Tibial nerve (tissue), 4 donors: ENCODE measurements at regions not wholly inside any gene's neighbourhood (a gene's known extent, or its start where the extent isn't known, plus 50 kb on each side); places are given as distances from the start of the nearest gene placed in this dataset.

ENCODE experiments used
- DNase-seq, 2 donors: peaks; one replicate each; pipeline ENCODE4 v3.0.0-alpha.2; 2019; ENCODE audit warnings: low spot score in 2 of 2
- H3K27ac ChIP-seq, 4 donors: fragments of 200-600 bp; sonication (generic) in 3 of 4; one replicate each; pipeline ENCODE4 v1.5.1; 2017 to 2019; ENCODE audit warnings: mild to moderate bottlenecking in 1 of 4
- H3K27me3 ChIP-seq, 2 donors: fragments of 200-600 bp; sonication (generic) in 1 of 2; one replicate each; pipeline versions ENCODE4 v1.5.1 to v1.6.0; 2017 to 2019
- H3K36me3 ChIP-seq, 3 donors: fragments of 200-600 bp; sonication (generic); one replicate each; pipeline ENCODE4 v1.5.1; 2018 to 2019
- H3K4me1 ChIP-seq, 4 donors: fragments of 200-600 bp; sonication (generic) in 3 of 4; one replicate each; pipeline ENCODE4 v1.5.1; 2017 to 2019
- H3K4me3 ChIP-seq, 4 donors: fragments of 200-600 bp; sonication (generic) in 3 of 4; one replicate each; pipeline ENCODE4 v1.5.1; 2017 to 2019; ENCODE audit warnings: mild to moderate bottlenecking in 1 of 4, moderate library complexity in 1 of 4
- H3K9me3 ChIP-seq, 4 donors: fragments of 200-600 bp; sonication (generic) in 3 of 4; one replicate each; pipeline ENCODE4 v1.5.1; 2017 to 2019
- CTCF ChIP-seq, 5 experiments: fragments of 200-600 bp in 3 of 5; fragments of 450-650 bp in 2 of 5; sonication (generic) in 3 of 5; IDR thresholded peaks; one replicate each; pipeline ENCODE4 v1.5.1; 2016 to 2019; ENCODE audit warnings: antibody characterized with exemption in 5 of 5, mild to moderate bottlenecking in 3 of 5, moderate library complexity in 2 of 5
- EP300 ChIP-seq, 2 donors: sonication (generic); formaldehyde crosslinking; IDR thresholded peaks; one replicate each; pipeline ENCODE4 v1.6.1; 2017; ENCODE audit warnings: antibody characterized with exemption in 2 of 2, mild to moderate bottlenecking in 1 of 2
- POLR2A ChIP-seq, 2 donors: fragments of 450-650 bp; IDR thresholded peaks; one replicate each; pipeline ENCODE4 v1.6.1; 2017; ENCODE audit warnings: antibody characterized with exemption in 2 of 2, mild to moderate bottlenecking in 2 of 2, moderate library complexity in 2 of 2
- WGBS, 2 donors: methylation state at CpG; one replicate each; pipeline ENCODE4 v1.1.5; 2018; 5-methylcytosine and 5-hydroxymethylcytosine counted together

GRCh38 chr6:131419702-131420101 lies 153.3 kb upstream of the ARG1 start:
- Histone ChIP-seq H3K36me3 (no peaks in the 10 kb centered on the region), H3K4me3 (no peak overlapping the region), H3K9me3 (no peaks in the 10 kb centered on the region), H3K4me1 (no peaks in the 10 kb centered on the region), H3K27ac (no peak overlapping the region), H3K27me3 (no peaks in the 10 kb centered on the region)
- no peak for TF ChIP-seq EP300 (IDR thresholded peaks at IDR 0.05)
- no peak for TF ChIP-seq POLR2A (IDR thresholded peaks at IDR 0.05)
- TF ChIP-seq CTCF (IDR thresholded peaks at IDR 0.05) = no peak
- no peak for DNase-seq
- 19 to 41% methylated on average over 1 of the region's 1 CpG for WGBS, 2 donors

GRCh38 chr6:131424016-131424415 lies 149.0 kb upstream of the ARG1 start:
- Histone ChIP-seq H3K27me3 (no peaks in the 10 kb centered on the region), H3K36me3 (no peaks in the 10 kb centered on the region), H3K9me3 (no peaks in the 10 kb centered on the region), H3K4me1 (no peaks in the 10 kb centered on the region), H3K27ac (no peak overlapping the region), H3K4me3 (no peak overlapping the region)
- no peak for DNase-seq
- TF ChIP-seq EP300 (IDR thresholded peaks at IDR 0.05) = no peak
- TF ChIP-seq CTCF (IDR thresholded peaks at IDR 0.05) = no peak
- TF ChIP-seq POLR2A (IDR thresholded peaks at IDR 0.05) = no peak

GRCh38 chr6:131424475-131424874 lies 148.6 kb upstream of the ARG1 start:
- Histone ChIP-seq H3K9me3 (no peaks in the 10 kb centered on the region), H3K36me3 (no peaks in the 10 kb centered on the region), H3K27me3 (no peaks in the 10 kb centered on the region), H3K4me3 (no peak overlapping the region), H3K4me1 (no peaks in the 10 kb centered on the region), H3K27ac (no peak overlapping the region)
- no peak for TF ChIP-seq EP300 (IDR thresholded peaks at IDR 0.05)
- no peak for TF ChIP-seq POLR2A (IDR thresholded peaks at IDR 0.05)
- TF ChIP-seq CTCF (IDR thresholded peaks at IDR 0.05) = no peak
- 65 to 67% methylated on average over 4 of the region's 4 CpGs for WGBS, 2 donors
- no peak for DNase-seq

GRCh38 chr6:131427434-131428058 lies 145.5 kb upstream of the ARG1 start:
- 53 to 60% methylated on average over 5 of the region's 5 CpGs for WGBS, 2 donors
- Histone ChIP-seq H3K4me1 (no peaks in the 10 kb centered on the region), H3K27ac (no peak overlapping the region), H3K4me3 (no peak overlapping the region), H3K36me3 (no peaks in the 10 kb centered on the region), H3K27me3 (no peaks in the 10 kb centered on the region), H3K9me3 (no peaks in the 10 kb centered on the region)
- TF ChIP-seq POLR2A (IDR thresholded peaks at IDR 0.05) (no peak), EP300 (IDR thresholded peaks at IDR 0.05) (no peak), CTCF (IDR thresholded peaks at IDR 0.05) (no peak)
- no peak for DNase-seq

- peaks cover 0 to 12% (median 0%) of the 10 kb centered on the region in 4 donors for H3K9me3 ChIP-seq
- no peaks in the 10 kb centered on the region for H3K4me1 ChIP-seq
- no peak overlapping the region for H3K27ac ChIP-seq
- H3K27me3 ChIP-seq = no peaks in the 10 kb centered on the region
- WGBS, 2 donors = 50 to 54% methylated on average over 4 of the region's 4 CpGs
- TF ChIP-seq CTCF (IDR thresholded peaks at IDR 0.05) = no peak
- TF ChIP-seq EP300 (IDR thresholded peaks at IDR 0.05) = no peak
- TF ChIP-seq POLR2A (IDR thresholded peaks at IDR 0.05) = no peak
- H3K4me3 ChIP-seq = no peak overlapping the region
- no peaks in the 10 kb centered on the region for H3K36me3 ChIP-seq
- no peak for DNase-seq
Observed at GRCh38 chr6:131430531-131430930, 142.5 kb upstream of the ARG1 start.
